HG03469 (cell line): ENCODE measurements at regions not wholly inside any gene's neighbourhood (a gene's known extent, or its start where the extent isn't known, plus 50 kb on each side); places are given as distances from the start of the nearest gene placed in this dataset.

Experiments
- ATAC-seq: cut with Tn5 transposase; IDR thresholded peaks from one replicate; pipeline ENCODE4 v1.9.1; 2021; ENCODE audit warnings: mild to moderate bottlenecking, moderate library complexity, moderate number of reproducible peaks; ENCODE audit not compliant: unreplicated experiment

DNA sequence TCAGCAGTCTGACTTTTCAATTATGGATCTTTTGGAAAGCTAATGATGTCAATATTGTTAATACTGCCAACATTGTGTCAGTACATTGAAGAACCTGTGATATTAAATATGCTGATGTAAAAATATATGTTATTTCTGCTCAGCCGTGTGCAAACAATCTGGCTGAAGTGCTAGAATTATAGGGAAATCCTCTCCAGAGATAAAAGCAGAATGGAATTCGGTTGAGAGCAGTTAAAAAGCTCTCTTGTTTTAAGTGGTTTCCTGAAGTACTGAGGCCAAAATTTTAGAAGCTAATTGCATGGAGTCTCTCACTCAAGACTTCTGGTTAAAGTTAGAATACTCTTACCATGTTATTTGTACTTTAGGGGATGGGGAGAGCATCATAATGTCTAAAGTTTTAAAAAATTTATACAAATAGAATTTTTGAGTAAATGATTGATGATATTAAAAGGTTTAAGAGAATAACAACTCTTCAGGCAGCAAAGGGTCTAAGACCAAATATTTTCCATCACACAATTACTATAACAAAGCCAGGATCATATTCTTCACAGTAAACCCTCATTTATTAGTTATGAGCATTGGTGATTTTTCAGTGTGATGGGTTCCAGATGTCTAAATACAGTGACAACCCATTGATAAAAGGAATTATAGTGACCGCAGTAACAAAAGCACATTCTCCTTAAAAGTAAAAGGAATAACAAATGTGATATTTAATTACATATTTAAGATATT is 834.2 kb upstream of the CXADR start:
- no peak for ATAC-seq

DNA sequence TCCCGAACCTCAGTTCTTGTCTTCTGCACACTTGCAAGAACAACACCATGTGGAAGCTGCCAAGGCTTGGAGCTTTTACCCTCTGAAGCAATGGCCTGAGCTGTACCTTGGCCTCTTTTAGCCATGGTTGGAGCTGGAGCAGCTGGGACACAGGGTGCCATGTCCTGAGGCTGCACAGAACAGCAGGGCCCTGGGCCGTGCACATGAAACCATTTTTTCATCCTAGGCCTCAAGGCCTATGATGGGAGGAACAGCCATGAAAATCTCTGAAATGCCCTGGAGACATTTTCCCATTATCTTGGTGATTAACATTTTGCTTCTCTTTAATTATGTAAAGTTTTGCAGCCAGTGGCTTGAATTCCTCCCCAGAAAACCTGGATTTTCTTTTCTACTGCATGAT is 817.8 kb upstream of the CXADR start:
- no peak for ATAC-seq

DNA sequence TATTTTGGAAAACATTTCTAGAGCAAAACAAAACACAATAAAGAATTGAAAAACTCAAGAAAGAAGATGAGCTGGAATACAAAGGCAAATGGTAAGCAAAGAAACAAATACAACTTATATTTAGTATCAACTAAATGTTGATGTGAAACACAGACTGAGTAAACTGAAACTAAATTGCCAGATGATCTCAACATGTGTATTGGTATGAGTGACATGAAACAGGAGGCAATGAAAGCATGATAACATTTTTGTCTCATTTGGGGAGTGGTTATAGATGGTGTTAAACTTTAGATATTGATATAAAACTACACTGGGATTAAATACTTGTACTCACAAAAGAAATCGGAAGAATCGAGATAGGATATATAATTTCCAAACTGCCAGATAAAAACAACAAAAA is 805.6 kb upstream of the CXADR start:
- ATAC-seq: no peak

GRCh38 chr21:16708101-16708835 is 804.6 kb upstream of the CXADR start:
- no peak for ATAC-seq

GRCh38 chr21:16709866-16710550 is 802.8 kb upstream of the CXADR start:
- no peak for ATAC-seq

DNA sequence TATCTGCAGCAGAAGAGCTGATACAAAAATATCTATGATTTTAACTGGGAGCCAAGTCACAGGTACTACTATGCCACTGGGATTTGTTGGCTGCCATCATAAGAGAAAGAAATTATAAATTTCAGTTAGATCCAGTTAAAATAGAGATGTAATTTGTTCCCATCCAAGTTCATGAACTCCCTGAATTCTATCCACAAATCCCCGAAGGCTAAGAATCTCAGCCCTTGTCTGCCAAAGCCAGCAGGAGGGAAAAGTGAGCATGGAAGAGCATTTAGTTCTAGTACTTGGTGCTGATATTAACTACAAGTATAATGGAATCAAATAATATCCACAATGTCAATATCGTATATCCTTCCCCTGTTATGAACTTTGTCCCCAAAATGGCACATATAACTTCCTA is 801.1 kb upstream of the CXADR start:
- ATAC-seq: no peak

DNA sequence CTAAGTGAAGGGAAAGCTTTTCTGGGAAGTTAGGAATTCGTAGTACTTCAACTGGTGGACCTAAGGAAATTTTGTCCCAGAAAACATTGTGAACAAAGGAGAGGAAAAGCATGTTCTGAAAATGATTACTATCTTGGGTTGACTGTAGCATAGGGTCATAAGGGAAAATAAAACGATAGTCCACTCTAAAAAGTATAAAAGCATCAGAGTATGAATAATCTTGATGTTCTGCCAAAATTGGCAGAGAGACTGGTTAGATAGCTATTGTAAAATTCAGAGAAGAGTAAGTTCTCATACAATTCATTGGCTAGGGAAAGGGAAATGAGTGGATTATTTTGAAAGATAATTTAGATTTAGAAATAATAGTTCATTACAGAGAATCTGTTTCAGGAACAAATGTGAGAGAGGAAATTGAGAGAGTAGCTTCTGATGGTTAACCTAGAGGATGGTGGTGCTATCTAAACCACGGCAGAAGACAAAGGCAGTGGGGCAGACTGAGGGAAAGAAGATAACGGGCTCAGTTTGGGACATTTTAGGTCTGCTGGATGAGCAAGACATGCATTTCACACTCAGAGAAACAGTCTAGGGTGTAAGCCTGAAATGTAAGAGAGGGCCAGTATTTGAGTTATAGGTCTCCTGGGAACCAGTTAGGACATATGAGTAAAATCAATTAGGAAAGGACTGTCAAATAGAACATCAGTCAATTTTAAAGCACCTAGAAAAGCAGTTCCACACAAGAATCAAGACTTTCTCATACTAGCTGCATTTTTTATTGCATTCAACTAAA is 799.3 kb upstream of the CXADR start:
- no peak for ATAC-seq

- no peak for ATAC-seq
Measured at GRCh38 chr21:16740511-16740910, 772.3 kb upstream of the CXADR start.

- no peak for ATAC-seq
Measured at GRCh38 chr21:16741141-16741665, 771.6 kb upstream of the CXADR start.

GRCh38 chr21:16742131-16742641 is 770.7 kb upstream of the CXADR start:
- ATAC-seq: no peak

DNA sequence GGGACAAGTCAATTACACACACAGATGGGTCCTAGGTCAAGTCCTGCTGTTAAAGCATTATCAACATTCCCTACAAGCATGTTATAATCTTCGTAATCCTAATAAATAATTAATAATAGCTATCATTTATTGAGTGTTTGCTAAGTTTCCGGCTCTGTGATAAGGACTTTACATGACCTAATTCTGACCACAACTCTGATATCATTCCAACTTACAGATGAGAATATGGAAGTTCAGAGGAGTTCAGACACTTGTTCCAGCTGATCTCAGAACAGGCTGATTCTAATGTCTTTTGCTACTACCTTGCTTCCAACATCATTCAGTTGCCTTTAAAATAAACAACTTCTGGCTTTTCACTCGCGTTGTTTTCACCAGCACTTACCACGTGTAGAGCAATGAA is 770.1 kb upstream of the CXADR start:
- no peak for ATAC-seq

DNA sequence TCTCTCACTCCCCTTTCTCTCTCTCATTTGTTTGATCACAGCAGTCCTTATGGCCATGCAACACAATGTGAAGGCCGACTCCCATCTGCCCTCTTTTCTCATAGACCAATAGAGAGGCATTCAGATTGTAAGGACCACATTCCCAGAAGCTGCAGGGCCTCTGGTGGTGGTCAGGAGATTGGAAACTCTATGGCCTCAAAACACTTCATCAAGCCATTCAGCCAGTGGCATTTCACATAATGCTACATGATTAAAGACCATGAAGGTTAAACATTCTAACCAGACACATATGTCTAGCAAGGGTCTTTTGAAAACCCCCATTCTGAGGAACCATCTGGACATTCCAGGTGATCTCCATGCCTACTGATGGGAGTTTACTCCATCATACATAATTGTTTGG is 769.5 kb upstream of the CXADR start:
- ATAC-seq: no peak

DNA sequence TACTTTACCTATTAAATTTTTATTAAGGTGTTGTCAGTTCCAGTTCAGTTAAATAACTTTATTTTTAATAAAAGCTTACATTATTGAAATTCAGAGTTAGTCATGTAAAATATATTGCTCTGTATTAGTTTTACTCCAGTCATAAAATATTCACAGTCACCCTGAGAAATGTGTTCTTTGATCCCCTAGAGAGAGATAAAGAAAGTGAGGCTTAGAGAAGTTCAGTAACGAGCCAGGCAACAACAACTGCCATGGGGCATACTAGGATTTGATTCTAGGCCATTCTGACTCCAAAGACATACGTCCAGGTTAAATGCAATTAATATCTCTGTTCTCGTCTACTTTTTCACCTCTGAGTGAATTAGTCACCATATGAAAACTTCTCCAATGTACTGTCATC is 761.9 kb upstream of the CXADR start:
- ATAC-seq: no peak

DNA sequence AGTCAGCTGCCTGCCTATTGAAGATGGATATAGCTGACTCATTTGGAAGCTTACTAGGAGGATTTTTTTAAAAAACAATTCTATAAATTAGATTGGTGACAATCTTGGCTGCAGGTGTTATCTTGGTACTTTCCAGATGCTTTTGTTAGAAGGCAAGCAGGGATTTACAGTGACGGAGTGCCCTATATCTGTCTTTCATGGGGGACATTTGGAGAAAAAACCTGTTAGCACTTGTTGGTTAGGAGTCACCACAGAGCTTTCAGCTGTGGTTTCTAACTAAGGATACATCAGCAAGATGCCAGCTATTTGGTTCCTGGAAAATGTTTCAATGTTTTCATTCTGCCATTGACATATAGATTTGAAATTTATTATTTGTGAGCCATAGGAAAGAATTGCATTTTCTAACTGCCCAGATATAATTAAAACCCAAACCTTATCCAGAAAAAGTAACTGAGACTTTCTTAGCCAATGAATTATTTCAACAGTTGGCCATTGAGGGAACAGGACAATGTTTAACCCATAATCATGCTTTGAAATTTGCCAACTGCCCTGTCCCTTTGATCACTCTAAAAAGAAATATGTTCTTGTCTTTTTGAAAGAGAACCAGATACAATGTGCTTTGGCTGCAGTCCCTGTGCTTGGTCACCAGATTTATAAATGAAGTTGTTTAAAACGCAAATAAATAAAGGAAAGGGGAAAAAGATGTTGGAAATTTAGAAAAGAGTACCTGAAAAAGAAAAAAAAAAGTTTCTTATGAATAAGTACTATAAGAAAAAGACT is 761.0 kb upstream of the CXADR start:
- ATAC-seq: no peak

DNA sequence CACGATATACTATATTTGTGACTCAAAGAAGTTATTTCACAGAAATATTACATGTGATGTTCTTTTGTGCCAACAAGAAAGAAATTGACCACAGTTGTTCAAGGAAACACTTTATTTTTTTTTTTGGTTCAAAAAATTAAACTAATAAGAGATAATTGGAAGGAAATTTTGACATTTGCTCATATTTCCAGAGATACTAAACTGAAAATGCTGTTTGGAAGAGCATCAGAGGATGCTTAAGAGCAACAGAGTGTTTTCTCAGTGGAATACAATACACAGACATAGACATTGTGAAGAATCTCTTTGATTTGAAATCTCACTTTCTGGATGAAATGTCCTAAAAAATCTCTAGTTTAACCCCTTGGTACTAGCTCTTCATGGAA is 760.4 kb upstream of the CXADR start:
- ATAC-seq: no peak

DNA sequence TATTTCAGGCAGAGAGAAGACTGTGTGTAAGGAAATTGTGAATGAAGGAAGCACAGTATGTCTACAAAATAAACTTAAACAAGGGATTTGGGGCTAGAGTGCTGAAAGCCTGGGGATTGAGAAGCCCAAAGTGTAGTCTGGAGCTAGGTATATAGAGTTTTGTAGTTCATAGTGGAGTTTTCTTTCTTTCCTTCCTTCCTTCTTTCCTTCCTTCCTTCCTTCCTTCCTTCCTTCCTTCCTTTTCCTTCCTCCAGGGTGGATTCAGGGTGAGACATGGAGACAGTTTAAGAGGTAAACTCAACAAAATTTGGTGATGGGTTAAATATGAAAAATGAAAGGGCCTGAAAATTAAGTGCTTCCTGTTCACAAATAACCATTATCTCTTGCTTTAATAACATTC is 757.8 kb upstream of the CXADR start:
- ATAC-seq: no peak

DNA sequence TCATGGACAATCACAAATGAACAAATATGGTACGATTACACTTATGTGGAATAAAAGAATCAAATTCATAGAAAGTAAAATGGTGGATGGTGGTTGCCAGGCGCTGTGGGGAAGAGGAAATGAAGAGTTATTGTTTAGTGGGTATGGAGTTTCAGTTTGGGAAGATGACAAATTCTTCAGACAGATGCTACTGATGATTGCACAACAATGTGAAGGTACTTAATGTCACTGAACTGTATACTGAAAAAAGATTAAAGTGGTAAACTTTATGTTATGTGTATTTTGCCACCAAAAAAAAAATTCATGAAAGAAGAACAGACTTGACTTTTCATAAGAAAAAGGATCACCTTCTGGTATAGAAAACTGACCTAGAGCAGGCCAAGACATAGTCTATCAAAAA is 745.6 kb upstream of the CXADR start:
- no peak for ATAC-seq

DNA sequence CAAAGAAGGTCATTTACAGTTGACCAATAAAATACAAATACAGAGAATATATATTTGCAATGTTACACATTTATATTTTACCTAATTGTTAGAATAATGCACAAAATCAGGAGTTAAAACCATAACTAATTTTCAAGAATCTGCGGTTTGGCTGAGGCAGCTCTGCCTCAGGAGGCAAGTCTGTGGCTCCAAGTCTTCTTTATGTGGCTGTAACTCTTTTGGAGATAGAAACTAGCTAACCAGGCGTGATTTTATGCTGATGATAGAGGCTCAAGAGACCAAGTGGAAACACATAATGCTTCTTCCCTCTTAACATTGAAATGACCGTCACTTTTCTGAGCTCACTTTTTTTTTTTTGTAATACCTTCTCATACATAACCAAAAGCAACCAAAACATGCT is 744.7 kb upstream of the CXADR start:
- no peak for ATAC-seq

DNA sequence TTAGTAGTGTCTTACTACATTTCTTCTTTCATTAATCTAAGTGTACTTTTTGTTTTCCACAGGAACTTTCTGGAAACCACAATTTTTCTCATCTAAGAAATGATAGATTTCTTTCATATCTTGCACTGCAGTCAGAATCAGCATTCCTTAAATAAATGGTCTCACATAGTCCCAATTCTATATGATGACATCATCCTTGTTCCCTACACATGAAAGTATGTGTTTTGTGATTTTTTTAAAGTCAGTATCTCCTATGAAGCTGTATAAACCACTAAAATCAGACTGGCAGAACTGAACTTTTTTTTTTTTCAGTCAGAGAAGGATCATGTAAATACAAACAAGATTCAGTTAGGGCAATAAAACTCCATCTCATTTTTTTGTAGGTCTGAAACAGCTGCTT is 742.6 kb upstream of the CXADR start:
- no peak for ATAC-seq

DNA sequence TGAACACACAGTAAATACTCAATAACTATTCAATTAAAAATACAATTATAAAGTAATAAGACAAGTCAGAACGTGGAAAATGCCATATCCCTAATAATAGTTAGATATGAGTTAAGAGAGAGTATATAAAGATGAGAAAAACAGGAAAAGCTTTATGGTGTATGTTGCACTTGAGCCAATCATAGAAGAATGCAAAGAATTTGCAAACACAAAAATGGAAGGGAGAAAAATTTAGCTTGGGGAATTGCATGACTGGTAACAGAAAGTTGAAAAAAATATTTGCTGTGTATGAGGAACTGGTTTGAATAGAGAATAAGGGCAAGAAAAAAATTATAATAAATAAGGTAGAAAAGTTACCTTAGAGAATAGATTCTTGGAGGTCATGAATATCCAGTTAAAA is 739.6 kb upstream of the CXADR start:
- no peak for ATAC-seq
